Thoracic aorta (tissue), 2 donors: ENCODE measurements at regions not wholly inside any gene's neighbourhood (a gene's known extent, or its start where the extent isn't known, plus 50 kb on each side); places are given as distances from the start of the nearest gene placed in this dataset.

Experiments used
- ATAC-seq: fragments of 150-250 bp; one replicate; pipeline ENCODE4 v1.8.0; 2017; ENCODE audit warnings: low read depth; ENCODE audit not compliant: insufficient number of reproducible peaks, low FRiP score
- DNase-seq: peaks from one replicate; pipeline ENCODE4 v3.0.0-alpha.2; 2020; ENCODE audit warnings: low spot score
- H3K27ac ChIP-seq, 2 donors: fragments of 200-600 bp; sonication (generic); 1 replicate in 1 of 2; 2 replicates in 1 of 2; pipeline ENCODE4 v1.5.1; 2016; ENCODE audit warnings: mild to moderate bottlenecking in 2 of 2, moderate library complexity in 2 of 2
- H3K27me3 ChIP-seq: fragments of 200-600 bp; sonication (generic); replicated peaks from 2 replicates; pipeline ENCODE4 v1.6.0; 2016; ENCODE audit warnings: mild to moderate bottlenecking; ENCODE audit not compliant: insufficient read depth
- H3K36me3 ChIP-seq: fragments of 200-600 bp; sonication (generic); one replicate; pipeline ENCODE4 v1.5.1; 2016
- H3K4me1 ChIP-seq, 2 donors: fragments of 200-600 bp; sonication (generic); 1 replicate in 1 of 2; 2 replicates in 1 of 2; pipeline versions ENCODE4 v1.5.1 to v1.6.0; 2016; ENCODE audit warnings: low read depth in 2 of 2, mild to moderate bottlenecking in 1 of 2; ENCODE audit not compliant: control insufficient read depth in 1 of 2
- H3K4me3 ChIP-seq: fragments of 200-600 bp; sonication (generic); 2 replicates; pipeline ENCODE4 v1.5.1; 2016; ENCODE audit warnings: mild to moderate bottlenecking
- H3K9me3 ChIP-seq: fragments of 200-600 bp; sonication (generic); 2 replicates; pipeline ENCODE4 v1.5.1; 2016
- TF ChIP-seq, protein P1 (sequence below): fragments of 200-600 bp; sonication (generic); IDR thresholded peaks from one replicate; pipeline ENCODE4 v1.5.1; 2019; ENCODE audit warnings: antibody characterized with exemption

DNA sequence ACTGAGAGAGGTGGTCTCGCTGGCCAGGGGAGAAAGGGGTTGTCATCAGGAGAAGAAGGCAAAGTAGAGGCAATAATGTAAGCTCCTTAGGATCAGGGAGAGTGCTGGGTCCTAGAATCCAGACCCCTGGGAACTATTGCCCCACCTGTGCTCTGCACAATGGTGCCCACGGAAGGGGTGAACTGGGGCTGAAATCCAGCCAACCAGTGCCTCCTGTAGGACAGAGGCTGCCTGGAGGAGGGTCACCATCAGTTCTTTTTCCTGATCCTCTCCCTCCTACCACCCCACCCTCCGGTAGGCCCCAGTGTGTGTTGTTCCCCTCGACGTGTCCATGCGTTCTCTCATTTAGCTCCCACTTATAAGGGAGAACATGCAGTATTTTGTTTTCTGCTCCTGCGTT lies 52.9 kb upstream of the ATP2B4 start:
- Histone ChIP-seq H3K9me3 (no peaks in the 10 kb centered on the region), H3K4me1 (peaks cover 0 to 16% of the 10 kb centered on the region in 2 donors), H3K27ac (no peak overlapping the region), H3K36me3 (no peaks in the 10 kb centered on the region), H3K27me3 (no peaks in the 10 kb centered on the region), H3K4me3 (no peak overlapping the region)
- ATAC-seq = no peak
- DNase-seq = no peak
- TF ChIP-seq, protein P1, sequence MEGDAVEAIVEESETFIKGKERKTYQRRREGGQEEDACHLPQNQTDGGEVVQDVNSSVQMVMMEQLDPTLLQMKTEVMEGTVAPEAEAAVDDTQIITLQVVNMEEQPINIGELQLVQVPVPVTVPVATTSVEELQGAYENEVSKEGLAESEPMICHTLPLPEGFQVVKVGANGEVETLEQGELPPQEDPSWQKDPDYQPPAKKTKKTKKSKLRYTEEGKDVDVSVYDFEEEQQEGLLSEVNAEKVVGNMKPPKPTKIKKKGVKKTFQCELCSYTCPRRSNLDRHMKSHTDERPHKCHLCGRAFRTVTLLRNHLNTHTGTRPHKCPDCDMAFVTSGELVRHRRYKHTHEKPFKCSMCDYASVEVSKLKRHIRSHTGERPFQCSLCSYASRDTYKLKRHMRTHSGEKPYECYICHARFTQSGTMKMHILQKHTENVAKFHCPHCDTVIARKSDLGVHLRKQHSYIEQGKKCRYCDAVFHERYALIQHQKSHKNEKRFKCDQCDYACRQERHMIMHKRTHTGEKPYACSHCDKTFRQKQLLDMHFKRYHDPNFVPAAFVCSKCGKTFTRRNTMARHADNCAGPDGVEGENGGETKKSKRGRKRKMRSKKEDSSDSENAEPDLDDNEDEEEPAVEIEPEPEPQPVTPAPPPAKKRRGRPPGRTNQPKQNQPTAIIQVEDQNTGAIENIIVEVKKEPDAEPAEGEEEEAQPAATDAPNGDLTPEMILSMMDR = no peak
